Endothelial cell of umbilical vein (primary cell): ENCODE measurements at regions not wholly inside any gene's neighbourhood (a gene's known extent, or its start where the extent isn't known, plus 50 kb on each side); places are given as distances from the start of the nearest gene placed in this dataset.

ENCODE experiments used
- BruUV-seq: library from RNA; stranded (reverse); fragments of 400-500 nt; replicated peaks from 2 replicates; lab custom pipeline; 2021; lab: Mats Ljungman, UMichigan
- CTCF ChIA-PET: fragments of 300-600, 350-600 bp; sonication (Branson Sonifier 250); formaldehyde crosslinking; loops from one replicate; lab custom pipeline; 2021; ENCODE audit warnings: antibody characterized with exemption, inconsistent platforms; lab: Charles Lee
- POLR2A ChIA-PET: fragments of 300-600, 350-600 bp; sonication (Branson Sonifier 250); formaldehyde crosslinking; loops from one replicate; lab custom pipeline; 2021; ENCODE audit warnings: antibody characterized with exemption, inconsistent platforms; lab: Charles Lee
- DNase-seq: peaks from one replicate; pipeline ENCODE4 v3.0.0-alpha.2; 2011; ENCODE audit warnings: low read depth, low spot score
- FAIRE-seq: peaks from 2 replicates; lab custom pipeline; 2011; peaks lifted over from hg19 to GRCh38; lab: Jason Lieb, UNC
- H2AFZ ChIP-seq: 2 replicates; pipeline ENCODE4 v1.6.0; 2012; ENCODE audit warnings: low read depth, low read length, control low read depth, inconsistent platforms
- H3K27ac ChIP-seq: 2 replicates; pipeline ENCODE4 v1.5.1; 2011; ENCODE audit warnings: low read depth, mild to moderate bottlenecking, control low read depth, low read length, moderate library complexity; ENCODE audit not compliant: insufficient read depth
- H3K27me3 ChIP-seq, 2 experiments: 2 replicates each; pipeline versions ENCODE4 v1.6.0 to v1.6.1; 2011; ENCODE audit warnings: low read length in 2 of 2, mixed read lengths in 1 of 2; ENCODE audit not compliant: control insufficient read depth in 2 of 2, insufficient read depth in 2 of 2
- H3K36me3 ChIP-seq, 2 experiments: 2 replicates in 1 of 2; 3 replicates in 1 of 2; pipeline ENCODE4 v1.5.1; 2011; ENCODE audit warnings: low read length in 2 of 2, mild to moderate bottlenecking in 1 of 2, moderate library complexity in 1 of 2; ENCODE audit not compliant: control insufficient read depth in 2 of 2, insufficient read depth in 2 of 2; ENCODE audit errors: extremely low read depth in 1 of 2
- H3K4me1 ChIP-seq: 3 replicates; pipeline ENCODE4 v1.5.1; 2011; ENCODE audit warnings: mild to moderate bottlenecking, low read length; ENCODE audit not compliant: control insufficient read depth, insufficient read depth; ENCODE audit errors: extremely low read depth
- H3K4me2 ChIP-seq: 2 replicates; pipeline ENCODE4 v1.6.1; 2011; ENCODE audit warnings: low read length, control low read depth, mixed read lengths; ENCODE audit not compliant: insufficient read depth
- H3K4me3 ChIP-seq, 3 experiments: fragments of 200-600 bp in 1 of 3; sonication (generic), shearing (Covaris generic) in 1 of 3; replicated peaks in 1 of 3; 2 replicates each; pipeline ENCODE4 v1.5.1; 2011 to 2016; ENCODE audit warnings: control low read depth in 3 of 3, low read length in 3 of 3, mild to moderate bottlenecking in 2 of 3, inconsistent platforms in 1 of 3, low read depth in 1 of 3, moderate library complexity in 1 of 3; ENCODE audit not compliant: insufficient read depth in 1 of 3
- H3K79me2 ChIP-seq: 2 replicates; pipeline ENCODE4 v1.6.0; 2012; ENCODE audit warnings: low read length, inconsistent platforms; ENCODE audit not compliant: control insufficient read depth, insufficient read depth
- H3K9ac ChIP-seq: replicated peaks from 2 replicates; pipeline ENCODE3; 2011; ENCODE audit warnings: low read length, control low read depth; ENCODE audit not compliant: insufficient read depth; ENCODE audit errors: extremely low read depth
- H3K9me1 ChIP-seq: replicated peaks from 3 replicates; pipeline ENCODE4 v1.6.0; 2011; ENCODE audit warnings: mild to moderate bottlenecking, low read length; ENCODE audit not compliant: control insufficient read depth, insufficient read depth; ENCODE audit errors: extremely low read depth
- H3K9me3 ChIP-seq: replicated peaks from 2 replicates; pipeline ENCODE4 v1.5.1; 2012; ENCODE audit warnings: low read length, inconsistent platforms; ENCODE audit not compliant: control insufficient read depth, insufficient read depth
- H4K20me1 ChIP-seq: replicated peaks from 2 replicates; pipeline ENCODE3; 2011; ENCODE audit warnings: mild to moderate bottlenecking, low read length; ENCODE audit not compliant: control insufficient read depth, insufficient read depth; ENCODE audit errors: extremely low read depth
- CTCF ChIP-seq, 2 donors: IDR thresholded peaks; 1 replicate in 1 of 2; 2 replicates in 1 of 2; pipeline ENCODE4 v1.5.1; 2011; ENCODE audit warnings: low read length in 2 of 2, mild to moderate bottlenecking in 2 of 2, moderate library complexity in 2 of 2, control low read depth in 1 of 2, inconsistent platforms in 1 of 2, low read depth in 1 of 2; ENCODE audit not compliant: insufficient read depth in 1 of 2; ENCODE audit errors: extremely low read depth in 1 of 2
- EZH2 ChIP-seq: IDR thresholded peaks from 2 replicates; pipeline ENCODE4 v1.6.1; 2012; ENCODE audit warnings: borderline replicate concordance, low read depth, mild to moderate bottlenecking, moderate library complexity, low read length, inconsistent platforms; ENCODE audit not compliant: severe bottlenecking
- FOS ChIP-seq: IDR thresholded peaks from 2 replicates; pipeline ENCODE4 v1.6.1; 2011; ENCODE audit warnings: mild to moderate bottlenecking, low read length, moderate library complexity, borderline replicate concordance; ENCODE audit not compliant: insufficient read depth
- GATA2 ChIP-seq: IDR thresholded peaks from 2 replicates; pipeline ENCODE4 v1.7.0; 2011; ENCODE audit warnings: low read depth, mild to moderate bottlenecking, moderate library complexity, mixed read lengths, low read length; ENCODE audit not compliant: insufficient read length, insufficient read depth
- JUN ChIP-seq: IDR thresholded peaks from 2 replicates; pipeline ENCODE4 v1.6.1; 2011; ENCODE audit warnings: borderline replicate concordance, low read depth; ENCODE audit not compliant: insufficient read length, insufficient read depth
- MYC ChIP-seq: IDR thresholded peaks from one replicate; pipeline ENCODE4 v1.6.1; 2011; ENCODE audit warnings: mild to moderate bottlenecking, low read depth, low read length
- POLR2A ChIP-seq: IDR thresholded peaks from 2 replicates; pipeline ENCODE4 v1.6.1; 2012; ENCODE audit warnings: low read depth, mild to moderate bottlenecking, control low read depth, low read length
- POLR2AphosphoS5 ChIP-seq: IDR thresholded peaks from 2 replicates; pipeline ENCODE4 v1.6.1; 2012; ENCODE audit warnings: low read depth, mild to moderate bottlenecking, control low read depth, low read length, moderate library complexity; ENCODE audit not compliant: insufficient read depth
- dilution Hi-C: fragments of 300-500 bp; cut with MboI; formaldehyde crosslinking; loops from one replicate; pipeline ENCODE4 v1.15.0; 2019; ENCODE audit warnings: low sequenced_read_pairs; ENCODE audit not compliant: extremely low pct_ligation_motif_present
- intact Hi-C: fragments of 100-400 bp; cut with micrococcal nuclease; formaldehyde crosslinking; loops from one replicate; pipeline ENCODE4 v1.10.0; 2022
- TF ChIP-seq, protein P1 (sequence below): IDR thresholded peaks from 2 replicates; pipeline ENCODE4 v1.6.1; 2011; ENCODE audit not compliant: insufficient read depth, insufficient read length

DNA sequence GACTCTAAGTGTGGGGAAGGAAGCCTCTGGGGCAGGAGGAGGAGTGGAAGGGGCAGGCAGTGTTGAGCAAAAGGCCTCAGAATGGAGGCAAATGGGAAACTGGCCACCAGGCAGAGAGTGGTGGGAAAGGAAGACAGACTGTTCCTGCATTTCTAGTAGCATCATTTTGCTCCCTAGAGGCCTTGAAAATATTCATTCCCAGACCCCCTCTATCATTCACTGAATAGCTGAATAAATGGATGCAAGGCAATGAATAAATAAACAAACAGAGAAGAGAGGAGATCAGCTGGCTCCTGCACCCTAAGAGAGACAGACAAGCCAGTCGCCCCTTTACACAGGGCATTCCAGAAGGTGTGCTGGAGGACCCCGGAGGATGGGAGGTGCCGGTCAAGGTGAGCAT is 511.9 kb downstream of the BCOR start:
- DNase-seq (no peak), FAIRE-seq (no peak)
- no TSS peak for BruUV-seq
- ChIA-PET CTCF (no interaction called here), POLR2A (no interaction called here)
- H3K9ac ChIP-seq = no peak overlapping the region
- TF ChIP-seq JUN (no peak), GATA2 (no peak), POLR2AphosphoS5 (no peak), POLR2A (no peak), EZH2 (no peak), MYC (no peak), CTCF (IDR thresholded peaks at IDR 0.05; ENCODE audit: extremely low read depth in 1 of 2, insufficient read depth in 1 of 2, low read depth in 1 of 2, low read length in 2 of 2) (no peak), FOS (no peak)
- TF ChIP-seq, protein P1, sequence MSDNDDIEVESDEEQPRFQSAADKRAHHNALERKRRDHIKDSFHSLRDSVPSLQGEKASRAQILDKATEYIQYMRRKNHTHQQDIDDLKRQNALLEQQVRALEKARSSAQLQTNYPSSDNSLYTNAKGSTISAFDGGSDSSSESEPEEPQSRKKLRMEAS = no peak
- H4K20me1 ChIP-seq = no peaks in the 10 kb centered on the region
- dilution Hi-C loops = no loop called here
- no peak overlapping the region for H3K4me2 ChIP-seq
- H3K27me3 ChIP-seq = no peaks in the 10 kb centered on the region
- no peak overlapping the region for H3K27ac ChIP-seq
- intact Hi-C loops = no loop called here
- H3K79me2 ChIP-seq = no peaks in the 10 kb centered on the region
- H3K36me3 ChIP-seq = no peaks in the 10 kb centered on the region
- H3K4me3 ChIP-seq = no peak overlapping the region
- H3K9me1 ChIP-seq = no peaks in the 10 kb centered on the region
- H3K9me3 ChIP-seq = no peaks in the 10 kb centered on the region
- H3K4me1 ChIP-seq = no peaks in the 10 kb centered on the region
- H2AFZ ChIP-seq = no peak overlapping the region
